ENCODE measurements at regions not wholly inside any gene's neighbourhood (a gene's known extent, or its start where the extent isn't known, plus 50 kb on each side); places are given as distances from the start of the nearest gene placed in this dataset.
"Not testable (repeated sequence)": the region's sequence is repeated elsewhere in the genome, so short reads cannot be mapped to it uniquely, and the experiment has no call there.

DNA sequence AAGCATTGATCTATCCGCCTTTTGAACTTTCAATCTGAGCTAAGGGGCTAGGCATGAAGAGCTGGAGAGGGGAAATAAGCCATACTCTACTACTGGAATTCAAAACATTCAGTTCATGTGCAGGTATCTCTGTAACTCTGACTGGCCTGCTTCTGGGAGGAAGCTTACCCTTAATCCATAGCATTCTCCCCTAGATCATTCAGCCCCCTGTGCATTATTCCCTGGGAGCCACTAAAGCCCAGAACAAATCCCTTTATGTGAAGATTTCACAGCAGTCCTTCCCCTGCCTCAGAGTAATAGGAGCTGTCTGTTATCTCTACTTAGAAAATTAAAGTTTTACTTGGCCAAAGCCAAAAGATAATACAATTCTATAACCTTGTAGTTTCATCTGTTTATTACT is 300.7 kb downstream of the SEC16B start:
- TF ChIP-seq, protein P1, sequence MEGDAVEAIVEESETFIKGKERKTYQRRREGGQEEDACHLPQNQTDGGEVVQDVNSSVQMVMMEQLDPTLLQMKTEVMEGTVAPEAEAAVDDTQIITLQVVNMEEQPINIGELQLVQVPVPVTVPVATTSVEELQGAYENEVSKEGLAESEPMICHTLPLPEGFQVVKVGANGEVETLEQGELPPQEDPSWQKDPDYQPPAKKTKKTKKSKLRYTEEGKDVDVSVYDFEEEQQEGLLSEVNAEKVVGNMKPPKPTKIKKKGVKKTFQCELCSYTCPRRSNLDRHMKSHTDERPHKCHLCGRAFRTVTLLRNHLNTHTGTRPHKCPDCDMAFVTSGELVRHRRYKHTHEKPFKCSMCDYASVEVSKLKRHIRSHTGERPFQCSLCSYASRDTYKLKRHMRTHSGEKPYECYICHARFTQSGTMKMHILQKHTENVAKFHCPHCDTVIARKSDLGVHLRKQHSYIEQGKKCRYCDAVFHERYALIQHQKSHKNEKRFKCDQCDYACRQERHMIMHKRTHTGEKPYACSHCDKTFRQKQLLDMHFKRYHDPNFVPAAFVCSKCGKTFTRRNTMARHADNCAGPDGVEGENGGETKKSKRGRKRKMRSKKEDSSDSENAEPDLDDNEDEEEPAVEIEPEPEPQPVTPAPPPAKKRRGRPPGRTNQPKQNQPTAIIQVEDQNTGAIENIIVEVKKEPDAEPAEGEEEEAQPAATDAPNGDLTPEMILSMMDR (IDR thresholded peaks at IDR 0.05; ENCODE audit: insufficient read depth, missing control alignments), result no peak
- FAIRE-seq (peak; percentile 85), DNase-seq (ENCODE audit: insufficient read length, low spot score) (no peak)

DNA sequence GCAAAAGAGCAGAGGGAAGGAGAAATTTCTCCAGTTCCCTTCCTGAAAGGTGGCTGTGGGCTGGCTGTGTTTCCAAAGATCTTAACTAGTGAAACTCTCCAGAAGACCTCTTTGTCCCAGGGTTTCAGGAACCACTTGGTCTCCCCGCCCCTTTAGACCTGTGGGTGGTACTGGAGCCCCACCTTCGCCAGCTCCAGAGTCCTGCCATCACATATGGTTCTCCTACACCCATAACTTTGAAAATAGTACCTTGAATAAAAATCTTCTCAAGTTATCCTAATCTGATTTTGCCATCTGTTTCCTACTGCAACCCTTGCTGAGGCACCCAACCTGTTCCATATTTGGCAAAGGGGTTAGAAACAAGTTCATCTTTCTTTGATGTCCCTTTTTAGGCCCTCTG is 303.9 kb downstream of the SEC16B start:
- TF ChIP-seq, protein P1 (IDR thresholded peaks at IDR 0.05; ENCODE audit: insufficient read depth, missing control alignments), result no peak
- DNase-seq (ENCODE audit: insufficient read length, low spot score) (no peak), FAIRE-seq (no peak)

DNA sequence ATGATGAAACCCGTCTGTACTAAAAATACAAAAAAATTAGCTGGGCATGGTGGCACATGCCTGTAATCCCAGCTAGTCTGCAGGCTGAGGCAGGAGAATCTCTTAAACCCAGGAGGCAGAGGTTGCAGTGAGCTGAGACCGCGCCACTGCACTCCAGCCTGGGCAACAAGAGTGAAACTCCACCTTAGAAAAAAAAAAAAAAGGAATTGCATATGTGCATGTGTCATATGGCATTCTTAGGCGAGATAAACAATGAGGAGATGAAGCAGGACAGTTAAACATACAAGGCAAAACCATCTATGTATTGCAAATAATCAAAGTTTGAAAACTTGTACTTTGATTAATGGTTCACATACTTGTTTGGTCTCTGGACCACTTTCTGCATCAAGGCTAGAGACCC is 305.1 kb downstream of the SEC16B start:
- not testable (repeated sequence) for DNase-seq (ENCODE audit: insufficient read length, low spot score)
- FAIRE-seq, result peak; percentile 88

DNA sequence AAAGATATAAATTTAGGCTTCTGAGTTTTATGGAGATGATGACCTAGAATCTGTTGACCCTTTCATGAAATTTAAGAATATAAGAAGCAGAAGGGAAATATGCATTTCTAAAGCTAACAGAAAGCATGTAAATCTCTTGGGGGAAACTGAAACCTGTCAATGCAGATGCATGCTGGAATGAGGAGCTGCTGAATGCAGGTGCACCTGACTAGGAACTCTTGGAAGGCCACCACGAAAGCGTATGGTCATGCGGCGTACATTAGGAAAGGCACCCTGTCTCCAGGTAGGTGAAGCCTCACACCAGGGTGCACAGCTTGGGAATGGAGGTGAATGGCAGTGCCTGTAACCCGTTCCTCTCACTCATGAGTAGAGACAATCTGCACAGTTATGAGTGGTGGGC is 309.7 kb downstream of the SEC16B start:
- no peak for FAIRE-seq
- TF ChIP-seq, protein P1 (IDR thresholded peaks at IDR 0.05; ENCODE audit: insufficient read depth, missing control alignments), result no peak

DNA sequence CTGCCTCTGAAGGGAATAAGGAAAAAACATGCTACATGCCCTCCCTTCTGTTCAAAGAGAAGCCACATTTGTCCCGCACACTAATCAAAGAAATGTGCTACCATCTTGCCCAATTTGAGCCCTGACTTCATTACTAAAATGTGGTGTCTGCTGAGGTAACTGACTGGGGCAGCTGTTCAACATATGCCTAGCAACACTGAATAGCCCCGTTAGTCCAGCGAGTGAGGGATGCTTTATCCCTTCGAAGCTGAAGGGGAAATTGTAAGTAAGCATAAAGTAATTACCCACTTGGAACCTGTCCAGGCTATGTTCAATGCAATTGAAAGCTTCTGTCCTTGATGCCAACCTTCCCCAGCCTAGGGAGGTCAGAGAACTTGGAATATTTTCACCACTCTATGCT is 310.6 kb downstream of the SEC16B start:
- DNase-seq (ENCODE audit: insufficient read length, low spot score), result no peak
- TF ChIP-seq, protein P1 (IDR thresholded peaks at IDR 0.05; ENCODE audit: insufficient read depth, missing control alignments), result no peak
- no peak for FAIRE-seq

More for the DNA sequence above, 309.7 kb downstream of the SEC16B start:
- DNase-seq (ENCODE audit: insufficient read length, low spot score), result no peak

DNA sequence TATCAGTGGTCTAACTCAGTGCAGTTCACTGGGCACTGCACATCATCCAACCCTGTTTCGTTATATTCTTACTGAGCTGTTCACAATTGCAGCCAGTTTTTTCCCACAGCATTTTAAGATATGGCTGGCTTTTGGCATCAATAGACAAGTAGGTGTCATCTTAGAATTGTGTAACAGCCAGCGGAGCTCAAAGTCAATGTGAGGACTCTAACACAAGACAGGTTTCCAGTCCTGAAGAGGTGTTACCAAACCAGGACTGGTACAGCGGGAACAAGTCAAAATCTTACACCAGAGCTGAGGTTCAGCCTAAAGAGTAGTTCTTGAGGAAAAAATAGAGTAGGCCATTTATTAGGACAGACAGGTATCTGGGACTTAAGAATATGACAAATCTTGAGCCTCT is 313.3 kb downstream of the SEC16B start:
- TF ChIP-seq, protein P1 (IDR thresholded peaks at IDR 0.05; ENCODE audit: insufficient read depth, missing control alignments), result no peak
- no peak for FAIRE-seq

DNA sequence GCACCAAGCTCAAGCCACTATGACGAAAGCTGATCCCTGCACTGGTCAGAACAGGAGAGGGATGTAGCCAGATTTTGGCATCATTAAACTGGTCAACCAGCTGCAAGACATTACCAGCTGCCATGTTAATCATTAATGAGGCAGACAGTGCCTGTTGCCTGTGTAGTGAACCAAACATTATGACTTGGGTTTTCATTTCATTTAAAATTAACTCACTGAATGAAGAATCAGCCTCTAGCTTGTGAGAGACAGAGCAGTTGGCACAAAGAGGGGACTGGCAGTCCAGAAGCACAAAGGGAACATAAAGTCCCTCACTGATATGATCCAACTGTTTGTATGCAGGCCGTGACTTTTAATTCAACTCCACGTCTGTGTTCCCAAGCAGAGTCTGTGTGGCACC is 318.9 kb downstream of the SEC16B start:
- TF ChIP-seq, protein P1 (IDR thresholded peaks at IDR 0.05; ENCODE audit: insufficient read depth, missing control alignments), result no peak
- peak; percentile 51 for FAIRE-seq
- DNase-seq (ENCODE audit: insufficient read length, low spot score), result no peak

More for the DNA sequence above, 313.3 kb downstream of the SEC16B start:
- DNase-seq (ENCODE audit: insufficient read length, low spot score), result no peak

DNA sequence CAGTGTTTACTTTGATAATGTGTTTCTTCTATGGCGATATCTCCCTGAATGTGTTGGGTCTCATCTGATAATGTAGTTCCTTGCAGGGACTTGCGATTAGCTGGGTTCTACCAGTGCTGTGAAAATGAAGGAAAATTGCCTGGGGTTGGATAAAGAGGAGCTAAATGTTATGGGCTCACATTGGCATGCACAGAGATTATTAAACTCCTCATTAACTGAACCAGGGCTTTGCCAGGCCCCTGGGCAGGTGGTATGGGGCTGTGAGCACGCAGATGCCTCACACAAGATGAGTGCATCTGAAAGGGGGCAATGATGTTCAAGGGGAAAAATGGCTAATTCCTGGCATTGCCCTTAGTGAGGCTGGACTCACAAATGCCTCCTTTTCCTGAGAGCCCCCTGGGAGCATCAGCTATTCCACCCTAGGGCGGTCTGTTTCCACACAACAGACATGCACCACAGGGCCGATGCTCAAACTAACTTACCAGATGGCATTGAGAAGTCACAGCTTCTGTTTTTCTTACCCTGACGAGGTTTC is 321.1 kb downstream of the SEC16B start:
- TF ChIP-seq, protein P1 (IDR thresholded peaks at IDR 0.05; ENCODE audit: insufficient read depth, missing control alignments), result no peak
- DNase-seq (ENCODE audit: insufficient read length, low spot score) (no peak), FAIRE-seq (no peak)
